ENCODE measurements at regions not wholly inside any gene's neighbourhood (a gene's known extent, or its start where the extent isn't known, plus 50 kb on each side); places are given as distances from the start of the nearest gene placed in this dataset.

DNA sequence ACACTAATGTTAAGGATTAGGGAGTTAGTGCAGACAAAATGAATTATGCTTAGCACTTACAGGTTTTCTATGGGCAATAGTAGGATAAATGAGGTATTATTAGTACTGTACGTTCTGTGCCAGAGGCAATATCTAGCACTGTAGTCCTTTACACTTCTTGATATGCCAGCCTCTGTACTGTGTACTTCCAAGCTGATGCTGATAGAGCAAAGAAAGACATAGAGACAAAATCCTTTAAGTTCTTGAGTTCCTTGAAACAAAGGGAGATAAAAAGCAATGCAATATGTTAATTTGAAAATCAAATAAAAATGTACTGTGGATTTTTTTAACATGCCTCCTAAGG lies 1234.0 kb upstream of the NXPH2 start:
- in situ Hi-C loops (cut with MboI; ENCODE audit: low pct_ligation_motif_present in 1 of 4, low pct_unique_long_range_greater_than_20kb in 1 of 4, low sequenced_read_pairs in 3 of 4) (no loop called here), intact Hi-C loops (cut with DNase I; ENCODE audit: low total_unique reads) (no loop called here)
- Histone ChIP-seq H3K36me3 (no peaks in the 10 kb centered on the region), H3K27me3 (no peaks in the 10 kb centered on the region), H3K27ac (no peak overlapping the region), H3K4me1 (no peaks in the 10 kb centered on the region), H3K4me3 (no peak overlapping the region), H3K9me3 (no peaks in the 10 kb centered on the region)
- no peak for DNase-seq
- TF ChIP-seq EP300 (IDR thresholded peaks at IDR 0.05; ENCODE audit: low read depth) = no peak
- TF ChIP-seq POLR2AphosphoS5 (IDR thresholded peaks at IDR 0.05) = no peak
- no peak for TF ChIP-seq POLR2A (IDR thresholded peaks at IDR 0.05)
- TF ChIP-seq, protein P1, sequence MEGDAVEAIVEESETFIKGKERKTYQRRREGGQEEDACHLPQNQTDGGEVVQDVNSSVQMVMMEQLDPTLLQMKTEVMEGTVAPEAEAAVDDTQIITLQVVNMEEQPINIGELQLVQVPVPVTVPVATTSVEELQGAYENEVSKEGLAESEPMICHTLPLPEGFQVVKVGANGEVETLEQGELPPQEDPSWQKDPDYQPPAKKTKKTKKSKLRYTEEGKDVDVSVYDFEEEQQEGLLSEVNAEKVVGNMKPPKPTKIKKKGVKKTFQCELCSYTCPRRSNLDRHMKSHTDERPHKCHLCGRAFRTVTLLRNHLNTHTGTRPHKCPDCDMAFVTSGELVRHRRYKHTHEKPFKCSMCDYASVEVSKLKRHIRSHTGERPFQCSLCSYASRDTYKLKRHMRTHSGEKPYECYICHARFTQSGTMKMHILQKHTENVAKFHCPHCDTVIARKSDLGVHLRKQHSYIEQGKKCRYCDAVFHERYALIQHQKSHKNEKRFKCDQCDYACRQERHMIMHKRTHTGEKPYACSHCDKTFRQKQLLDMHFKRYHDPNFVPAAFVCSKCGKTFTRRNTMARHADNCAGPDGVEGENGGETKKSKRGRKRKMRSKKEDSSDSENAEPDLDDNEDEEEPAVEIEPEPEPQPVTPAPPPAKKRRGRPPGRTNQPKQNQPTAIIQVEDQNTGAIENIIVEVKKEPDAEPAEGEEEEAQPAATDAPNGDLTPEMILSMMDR (IDR thresholded peaks at IDR 0.05) = no peak
- 63 to 73% methylated on average over 1 of the region's 1 CpG for WGBS, 2 donors (ENCODE audit: low coverage in 1 of 2)

DNA sequence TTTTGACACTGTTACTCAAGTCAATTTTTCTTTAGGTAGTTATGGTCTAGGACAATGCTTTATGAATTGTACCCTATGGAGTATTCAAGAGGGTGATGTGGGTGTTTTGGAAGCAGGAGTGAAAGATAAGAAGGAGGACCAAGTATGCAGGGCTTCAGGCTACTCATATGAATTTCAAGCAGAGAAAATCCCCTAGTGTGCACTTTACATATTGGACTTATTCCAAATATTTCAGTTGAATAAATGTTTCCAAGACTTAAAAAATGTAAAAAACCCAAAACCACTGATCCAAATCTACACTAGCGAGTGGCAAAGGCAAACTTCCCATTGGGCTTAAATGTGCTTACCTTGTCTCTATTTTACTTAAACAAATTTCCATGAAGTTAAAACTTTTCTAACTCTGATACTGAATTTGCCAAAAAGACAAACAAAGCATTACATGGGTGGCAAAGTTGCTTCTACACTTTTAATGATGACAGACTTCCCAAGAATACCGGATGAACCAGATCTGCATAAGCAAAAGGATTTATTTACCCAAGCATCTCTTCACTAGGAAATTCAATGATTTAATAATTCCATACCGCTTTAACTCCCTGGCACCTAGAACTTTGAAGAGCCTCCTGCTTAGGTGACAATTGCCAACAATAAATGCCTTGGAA lies 1233.5 kb upstream of the NXPH2 start:
- Histone ChIP-seq H3K4me3 (no peak overlapping the region), H3K27ac (no peak overlapping the region), H3K27me3 (no peaks in the 10 kb centered on the region), H3K9me3 (no peaks in the 10 kb centered on the region), H3K36me3 (no peaks in the 10 kb centered on the region), H3K4me1 (no peaks in the 10 kb centered on the region)
- no peak for DNase-seq
- intact Hi-C loops (cut with DNase I; ENCODE audit: low total_unique reads) (no loop called here), in situ Hi-C loops (cut with MboI; ENCODE audit: low pct_ligation_motif_present in 1 of 4, low pct_unique_long_range_greater_than_20kb in 1 of 4, low sequenced_read_pairs in 3 of 4) (no loop called here)
- WGBS, 2 donors (ENCODE audit: low coverage in 1 of 2) = 72 to 78% methylated on average over 3 of the region's 3 CpGs
- TF ChIP-seq EP300 (IDR thresholded peaks at IDR 0.05; ENCODE audit: low read depth) = no peak
- TF ChIP-seq POLR2A (IDR thresholded peaks at IDR 0.05) = no peak
- no peak for TF ChIP-seq POLR2AphosphoS5 (IDR thresholded peaks at IDR 0.05)
- TF ChIP-seq, protein P1 (IDR thresholded peaks at IDR 0.05) = no peak

DNA sequence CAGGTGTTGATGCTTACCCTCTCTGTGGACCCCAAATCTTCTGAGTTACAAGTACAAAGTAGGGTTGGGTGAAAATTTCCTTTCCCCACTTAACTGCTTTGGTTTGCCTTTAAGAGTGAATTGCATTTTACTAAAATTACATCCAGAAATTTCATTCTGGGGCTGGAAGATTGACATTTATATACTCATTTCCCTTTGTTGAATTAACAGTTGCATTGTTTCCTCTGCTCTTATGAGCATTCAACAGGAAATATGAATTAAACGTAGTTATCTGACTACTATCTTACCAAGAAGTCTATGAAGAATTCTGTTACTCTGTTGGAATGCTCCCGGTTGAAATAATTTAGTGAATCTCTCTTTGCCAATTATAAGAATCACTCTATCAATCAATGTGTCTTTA lies 1231.1 kb upstream of the NXPH2 start:
- no peak overlapping the region for H3K27ac ChIP-seq
- 60 to 70% methylated on average over 1 to 2 of the region's 2 CpGs for WGBS, 2 donors (ENCODE audit: low coverage in 1 of 2)

DNA sequence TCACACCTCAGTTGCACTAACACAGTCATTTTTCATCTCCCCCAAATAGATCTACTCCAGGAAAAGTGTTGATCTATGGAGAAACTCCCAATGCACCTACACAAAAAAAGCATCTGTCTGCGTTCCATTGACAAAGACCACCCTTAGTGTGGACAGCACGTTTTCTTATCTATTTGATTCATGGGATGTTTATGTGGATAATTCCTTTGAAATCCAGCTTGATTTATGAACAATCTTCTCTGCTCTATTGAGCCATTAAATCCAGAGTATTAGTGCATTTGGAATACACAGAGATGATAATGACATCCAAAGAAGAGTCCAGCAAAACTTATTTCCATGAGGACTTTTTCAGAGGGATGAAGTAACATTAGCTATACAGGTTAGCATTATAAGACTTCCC lies 1221.9 kb upstream of the NXPH2 start:
- H3K9me3 ChIP-seq = no peaks in the 10 kb centered on the region
- no peaks in the 10 kb centered on the region for H3K36me3 ChIP-seq
- no peak overlapping the region for H3K4me3 ChIP-seq
- no peaks in the 10 kb centered on the region for H3K4me1 ChIP-seq
- intact Hi-C loops (cut with DNase I; ENCODE audit: low total_unique reads) = no loop called here
- WGBS, 2 donors (ENCODE audit: low coverage in 1 of 2) = 46 to 53% methylated on average over 2 of the region's 2 CpGs
- H3K27ac ChIP-seq = no peak overlapping the region
- H3K27me3 ChIP-seq = no peaks in the 10 kb centered on the region
- TF ChIP-seq POLR2A (IDR thresholded peaks at IDR 0.05) = no peak
- no peak for TF ChIP-seq POLR2AphosphoS5 (IDR thresholded peaks at IDR 0.05)
- TF ChIP-seq, protein P1 (IDR thresholded peaks at IDR 0.05) = no peak
- no peak for TF ChIP-seq EP300 (IDR thresholded peaks at IDR 0.05; ENCODE audit: low read depth)
- no peak for DNase-seq
- in situ Hi-C loops (cut with MboI; ENCODE audit: low pct_ligation_motif_present in 1 of 4, low pct_unique_long_range_greater_than_20kb in 1 of 4, low sequenced_read_pairs in 3 of 4) = no loop called here

More for the DNA sequence above, 1231.1 kb upstream of the NXPH2 start:
- H3K36me3 ChIP-seq = no peaks in the 10 kb centered on the region
- no peak for DNase-seq
- TF ChIP-seq, protein P1 (IDR thresholded peaks at IDR 0.05) = no peak
- TF ChIP-seq POLR2AphosphoS5 (IDR thresholded peaks at IDR 0.05) (no peak), EP300 (IDR thresholded peaks at IDR 0.05; ENCODE audit: low read depth) (no peak), POLR2A (IDR thresholded peaks at IDR 0.05) (no peak)
- no peak overlapping the region for H3K4me3 ChIP-seq
- H3K9me3 ChIP-seq = no peaks in the 10 kb centered on the region
- intact Hi-C loops (cut with DNase I; ENCODE audit: low total_unique reads) = no loop called here
- in situ Hi-C loops (cut with MboI; ENCODE audit: low pct_ligation_motif_present in 1 of 4, low pct_unique_long_range_greater_than_20kb in 1 of 4, low sequenced_read_pairs in 3 of 4) = no loop called here
- no peaks in the 10 kb centered on the region for H3K27me3 ChIP-seq
- H3K4me1 ChIP-seq = no peaks in the 10 kb centered on the region
